ENCODE measurements at regions not wholly inside any gene's neighbourhood (a gene's known extent, or its start where the extent isn't known, plus 50 kb on each side); places are given as distances from the start of the nearest gene placed in this dataset.

DNA sequence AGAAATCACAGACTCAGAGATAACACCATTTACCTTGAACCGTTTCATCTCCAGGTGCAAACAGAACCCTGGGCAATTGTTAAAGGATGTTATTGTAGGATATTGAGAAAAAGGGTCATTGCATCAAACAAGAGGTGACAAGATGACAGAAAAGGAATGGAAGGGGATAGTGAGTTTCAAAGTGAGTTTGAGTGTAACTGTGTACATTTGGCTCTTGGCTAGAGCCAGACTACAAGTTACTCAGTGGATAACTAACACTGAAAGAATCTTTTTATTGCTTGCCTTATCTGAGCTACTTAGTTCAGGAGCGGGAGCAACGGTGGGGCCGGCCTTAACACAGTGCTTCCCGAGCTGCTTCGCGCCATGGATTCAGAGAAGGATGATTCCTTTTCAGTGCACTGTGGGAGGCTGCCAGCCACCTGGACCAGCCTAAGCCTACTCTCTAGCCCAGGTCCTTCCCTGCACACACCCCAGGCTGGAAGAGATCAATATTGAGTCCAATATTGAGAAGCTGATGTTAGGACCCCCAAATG is 193.4 kb downstream of the ATPSCKMT start:
- Histone ChIP-seq H3K27me3 (replicated peaks in 1 of 4; ENCODE audit: control insufficient read depth in 3 of 4, extremely low read depth in 1 of 4, insufficient read depth in 3 of 4, low read length in 3 of 4) (no peaks in the 10 kb centered on the region), H3K79me2 (ENCODE audit: control insufficient read depth in 1 of 2, insufficient read depth in 2 of 2, low read length in 2 of 2) (no peaks in the 10 kb centered on the region), H2AFZ (ENCODE audit: low read length) (no peak overlapping the region), H3K18ac (ENCODE audit: extremely low read depth, low read length) (no peak overlapping the region), H4K5ac (ENCODE audit: insufficient read length, low read depth, low read length) (no peak overlapping the region), H4K8ac (ENCODE audit: extremely low read depth, insufficient read depth, low read length) (no peak overlapping the region), H3K27ac (ENCODE audit: low read depth, low read length) (no peak overlapping the region; the same call in 1 of the 2 replicates), H2BK20ac (ENCODE audit: low read length) (no peak overlapping the region), H2AK5ac (ENCODE audit: low read depth, low read length) (no peak overlapping the region), H4K91ac (replicated peaks; ENCODE audit: insufficient read length, low read length) (no peak overlapping the region), H3K9me3 (ENCODE audit: insufficient read depth in 2 of 2, low read depth in 1 of 2, low read length in 1 of 2) (peaks cover 18 to 19% of the 10 kb centered on the region in 2 experiments), H2BK120ac (replicated peaks; ENCODE audit: low read depth, low read length) (no peak overlapping the region), H3K4me1 (replicated peaks in 1 of 4; ENCODE audit: control insufficient read depth in 3 of 4, insufficient read depth in 4 of 4, low read length in 3 of 4) (no peaks in the 10 kb centered on the region), H4K20me1 (replicated peaks in 1 of 2; ENCODE audit: control insufficient read depth in 1 of 2, insufficient read depth in 2 of 2, low read length in 2 of 2) (no peaks in the 10 kb centered on the region), H3K23ac (ENCODE audit: insufficient read length) (no peak overlapping the region), H3K4me2 (ENCODE audit: insufficient read depth in 1 of 2, low read depth in 2 of 2, low read length in 2 of 2) (no peak overlapping the region), H2BK5ac (ENCODE audit: low read depth, low read length) (no peak overlapping the region), H3K79me1 (ENCODE audit: low read depth, low read length) (no peaks in the 10 kb centered on the region), H2BK15ac (ENCODE audit: low read length) (no peak overlapping the region), H3K36me3 (ENCODE audit: control insufficient read depth in 2 of 4, insufficient read depth in 4 of 4, low read length in 3 of 4) (peaks cover 0 to 4% (median under 1%) of the 10 kb centered on the region in 4 experiments; a peak in 2 of 8 replicates), H2BK12ac (ENCODE audit: low read depth, low read length) (no peak overlapping the region), H3K56ac (replicated peaks; ENCODE audit: insufficient read length, low read depth, low read length) (no peak overlapping the region), H3K9ac (replicated peaks in 1 of 4; ENCODE audit: extremely low read depth in 1 of 4, low read depth in 3 of 4, low read length in 3 of 4) (no peak overlapping the region), H3K23me2 (ENCODE audit: low read depth, low read length) (no peaks in the 10 kb centered on the region), H3K4me3 (ENCODE audit: extremely low read depth in 1 of 4, insufficient read depth in 2 of 4, low read depth in 3 of 4, low read length in 4 of 4) (no peak overlapping the region), H3K14ac (ENCODE audit: insufficient read length) (no peak overlapping the region), H3K4ac (replicated peaks; ENCODE audit: insufficient read length, low read depth, low read length) (no peak overlapping the region)
- DNase-seq (ENCODE audit: low read depth in 1 of 2, low spot score in 2 of 2) = no peak
- 96% methylated on average over 7 of the region's 7 CpGs; no CpG with 5 or more reads in 1 of the 2 experiments for WGBS, 2 experiments (ENCODE audit: extremely low coverage in 1 of 2, insufficient coverage in 1 of 2, insufficient read length in 1 of 2, insufficient replicate concordance in 2 of 2, low coverage in 1 of 2, low lambda C conversion rate in 2 of 2, missing lambda C conversion rate in 1 of 2)
- POLR2A ChIA-PET (ENCODE audit: partially characterized antibody) = no interaction called here
- FAIRE-seq = no peak
- TF ChIP-seq TAF1 (IDR thresholded peaks at IDR 0.05; ENCODE audit: low read depth, low read length) (no peak), TCF12 (IDR thresholded peaks at IDR 0.05; ENCODE audit: low read depth, low read length) (no peak), RFX5 (IDR thresholded peaks at IDR 0.05; ENCODE audit: borderline replicate concordance, low read depth, low read length) (no peak), SIX5 (IDR thresholded peaks at IDR 0.05; ENCODE audit: low read depth, low read length) (no peak), KDM5A (IDR thresholded peaks at IDR 0.05; ENCODE audit: low read length) (no peak), CEBPB (IDR thresholded peaks at IDR 0.05; ENCODE audit: low read depth, low read length) (no peak), BACH1 (IDR thresholded peaks at IDR 0.05; ENCODE audit: low read length) (no peak), GTF2F1 (IDR thresholded peaks at IDR 0.05; ENCODE audit: borderline replicate concordance, low read depth, low read length) (no peak), CBX8 (IDR thresholded peaks at IDR 0.05; ENCODE audit: borderline replicate concordance, low read depth, low read length) (no peak), ZNF274 (IDR thresholded peaks at IDR 0.05; ENCODE audit: borderline replicate concordance, extremely low read depth, low read length) (no peak), SIN3A (conservative IDR thresholded peaks at IDR 0.05 in 1 of 2, IDR thresholded peaks at IDR 0.05 in 1 of 2; ENCODE audit: low read depth in 1 of 2, low read length in 2 of 2) (no peak), CBX5 (IDR thresholded peaks at IDR 0.05; ENCODE audit: low read depth, low read length) (no peak)
- TF ChIP-seq, protein P1, sequence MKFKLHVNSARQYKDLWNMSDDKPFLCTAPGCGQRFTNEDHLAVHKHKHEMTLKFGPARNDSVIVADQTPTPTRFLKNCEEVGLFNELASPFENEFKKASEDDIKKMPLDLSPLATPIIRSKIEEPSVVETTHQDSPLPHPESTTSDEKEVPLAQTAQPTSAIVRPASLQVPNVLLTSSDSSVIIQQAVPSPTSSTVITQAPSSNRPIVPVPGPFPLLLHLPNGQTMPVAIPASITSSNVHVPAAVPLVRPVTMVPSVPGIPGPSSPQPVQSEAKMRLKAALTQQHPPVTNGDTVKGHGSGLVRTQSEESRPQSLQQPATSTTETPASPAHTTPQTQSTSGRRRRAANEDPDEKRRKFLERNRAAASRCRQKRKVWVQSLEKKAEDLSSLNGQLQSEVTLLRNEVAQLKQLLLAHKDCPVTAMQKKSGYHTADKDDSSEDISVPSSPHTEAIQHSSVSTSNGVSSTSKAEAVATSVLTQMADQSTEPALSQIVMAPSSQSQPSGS (IDR thresholded peaks at IDR 0.05; ENCODE audit: low read length) = no peak
- CTCF ChIA-PET (ENCODE audit: partially characterized antibody) = interaction anchor here (1.6 kb wide), 1 partner anchor 26 kb away, joined by 6 read pairs; no protein-coding TSS in a partner anchor
